ENCODE measurements at regions not wholly inside any gene's neighbourhood (a gene's known extent, or its start where the extent isn't known, plus 50 kb on each side); places are given as distances from the start of the nearest gene placed in this dataset.

DNA sequence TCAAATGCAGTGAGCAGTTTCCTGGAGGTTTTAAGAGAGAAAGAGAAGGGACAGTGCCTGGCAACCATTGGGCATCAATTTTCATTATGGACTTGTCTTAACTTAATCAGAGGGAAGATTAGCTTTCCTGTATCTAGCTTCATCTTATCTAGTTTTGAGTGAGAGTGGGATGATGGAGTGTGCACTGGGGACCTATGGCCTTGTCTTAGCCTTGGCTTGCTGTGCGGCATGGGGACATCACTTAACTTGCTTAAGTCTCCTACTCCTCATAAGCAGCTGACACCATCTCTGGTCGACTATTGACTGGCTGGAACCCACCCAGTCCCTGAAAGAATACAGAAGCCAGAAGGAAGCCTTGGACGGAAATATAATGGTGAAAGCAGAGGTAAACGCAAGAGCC is 344.0 kb downstream of the SOX11 start:
- TF ChIP-seq, protein P1, sequence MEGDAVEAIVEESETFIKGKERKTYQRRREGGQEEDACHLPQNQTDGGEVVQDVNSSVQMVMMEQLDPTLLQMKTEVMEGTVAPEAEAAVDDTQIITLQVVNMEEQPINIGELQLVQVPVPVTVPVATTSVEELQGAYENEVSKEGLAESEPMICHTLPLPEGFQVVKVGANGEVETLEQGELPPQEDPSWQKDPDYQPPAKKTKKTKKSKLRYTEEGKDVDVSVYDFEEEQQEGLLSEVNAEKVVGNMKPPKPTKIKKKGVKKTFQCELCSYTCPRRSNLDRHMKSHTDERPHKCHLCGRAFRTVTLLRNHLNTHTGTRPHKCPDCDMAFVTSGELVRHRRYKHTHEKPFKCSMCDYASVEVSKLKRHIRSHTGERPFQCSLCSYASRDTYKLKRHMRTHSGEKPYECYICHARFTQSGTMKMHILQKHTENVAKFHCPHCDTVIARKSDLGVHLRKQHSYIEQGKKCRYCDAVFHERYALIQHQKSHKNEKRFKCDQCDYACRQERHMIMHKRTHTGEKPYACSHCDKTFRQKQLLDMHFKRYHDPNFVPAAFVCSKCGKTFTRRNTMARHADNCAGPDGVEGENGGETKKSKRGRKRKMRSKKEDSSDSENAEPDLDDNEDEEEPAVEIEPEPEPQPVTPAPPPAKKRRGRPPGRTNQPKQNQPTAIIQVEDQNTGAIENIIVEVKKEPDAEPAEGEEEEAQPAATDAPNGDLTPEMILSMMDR (IDR thresholded peaks at IDR 0.05) = no peak
- no peak for TF ChIP-seq POLR2A (IDR thresholded peaks at IDR 0.05; ENCODE audit: low read depth)
- no peak for TF ChIP-seq POLR2AphosphoS5 (IDR thresholded peaks at IDR 0.05)
- no peak for TF ChIP-seq EP300 (IDR thresholded peaks at IDR 0.05)
